Heart left ventricle (tissue), 13 donors: ENCODE measurements at regions not wholly inside any gene's neighbourhood (a gene's known extent, or its start where the extent isn't known, plus 50 kb on each side); places are given as distances from the start of the nearest gene placed in this dataset.

Source experiments
- POLR2A ChIP-seq, 2 donors: fragments of 450-650 bp; IDR thresholded peaks; one replicate each; pipeline ENCODE4 v1.6.1; 2017; ENCODE audit warnings: antibody characterized with exemption in 2 of 2, mild to moderate bottlenecking in 2 of 2, moderate library complexity in 2 of 2
- TF ChIP-seq, protein P1 (sequence below), 12 donors: fragments of 200-600 bp; sonication (generic) in 4 of 12; IDR thresholded peaks; one replicate each; pipeline versions ENCODE4 v1.5.0 to v1.8.0; 2018 to 2022; ENCODE audit warnings: antibody characterized with exemption in 12 of 12, mild to moderate bottlenecking in 5 of 12
- donor health status: ischemic (EF 13 %, LVEDD 7.1; RV severe dilation, severe dysfunction).
- donor health status: DM: no; HTN: yes; CAD: no.
- donor health status: DM: no; HTN: no; CAD: no.
- donor health status: ischemic (EF 25% LVEDD 6.9; RV normal size, moderate dysfunction).
- donor health status: ischemic (EF 25% LVEDD 5.7; RV mildly dilated, moderate dysfunction).
- donor health status: ischemic (EF 35%, LVEDD 5.7; RV mildly dilated, moderate dysfunction).
- donor health status: nonischemic (EF 11% LVEDD 7.7; RV severe dilation, severe dysfunction).
- donor health status: DM: yes; HTN: yes; CAD: no.
- donor health status: PGD.
- donor health status: ischemic (EF 29% LVEDD 5.4; RV normal size, mild dysfunction).
- donor health status: nonischemic (EF 23%, LVEDD 6.1; RV moderate dilation, normal function).

DNA sequence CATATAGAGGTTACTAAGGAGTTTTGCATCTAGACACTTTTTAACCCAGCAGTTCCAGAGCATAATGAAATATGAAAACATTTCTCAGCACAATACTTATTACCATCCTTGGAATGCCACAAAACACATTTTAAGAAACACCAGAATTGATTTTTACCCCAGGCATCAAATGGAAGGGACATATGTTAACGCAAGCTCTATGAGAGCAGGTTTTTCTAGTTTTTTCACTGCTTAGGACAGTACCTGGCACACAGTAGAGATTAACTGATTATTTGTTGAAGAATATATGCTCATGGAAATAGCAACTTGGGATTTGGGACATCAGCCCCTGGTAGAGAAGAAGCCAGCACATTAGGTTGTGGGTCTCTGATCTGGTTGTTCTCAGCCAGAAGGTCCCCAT lies 67.0 kb upstream of the ARID5B start:
- TF ChIP-seq, protein P1, sequence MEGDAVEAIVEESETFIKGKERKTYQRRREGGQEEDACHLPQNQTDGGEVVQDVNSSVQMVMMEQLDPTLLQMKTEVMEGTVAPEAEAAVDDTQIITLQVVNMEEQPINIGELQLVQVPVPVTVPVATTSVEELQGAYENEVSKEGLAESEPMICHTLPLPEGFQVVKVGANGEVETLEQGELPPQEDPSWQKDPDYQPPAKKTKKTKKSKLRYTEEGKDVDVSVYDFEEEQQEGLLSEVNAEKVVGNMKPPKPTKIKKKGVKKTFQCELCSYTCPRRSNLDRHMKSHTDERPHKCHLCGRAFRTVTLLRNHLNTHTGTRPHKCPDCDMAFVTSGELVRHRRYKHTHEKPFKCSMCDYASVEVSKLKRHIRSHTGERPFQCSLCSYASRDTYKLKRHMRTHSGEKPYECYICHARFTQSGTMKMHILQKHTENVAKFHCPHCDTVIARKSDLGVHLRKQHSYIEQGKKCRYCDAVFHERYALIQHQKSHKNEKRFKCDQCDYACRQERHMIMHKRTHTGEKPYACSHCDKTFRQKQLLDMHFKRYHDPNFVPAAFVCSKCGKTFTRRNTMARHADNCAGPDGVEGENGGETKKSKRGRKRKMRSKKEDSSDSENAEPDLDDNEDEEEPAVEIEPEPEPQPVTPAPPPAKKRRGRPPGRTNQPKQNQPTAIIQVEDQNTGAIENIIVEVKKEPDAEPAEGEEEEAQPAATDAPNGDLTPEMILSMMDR (IDR thresholded peaks at IDR 0.05), result no peak
- TF ChIP-seq POLR2A (IDR thresholded peaks at IDR 0.05), result no peak
